OCI-LY3 (cell line): ENCODE measurements at regions not wholly inside any gene's neighbourhood (a gene's known extent, or its start where the extent isn't known, plus 50 kb on each side); places are given as distances from the start of the nearest gene placed in this dataset.

Experiments used
- H2AFZ ChIP-seq: fragments of 200-600, 300-600 bp; shearing (Covaris generic); 2 replicates; pipeline ENCODE4 v1.6.0; 2014; ENCODE audit warnings: antibody characterized with exemption, low read depth, low read length
- H3K27ac ChIP-seq: fragments of 200-600, 300-600 bp; sonication (generic); 2 replicates; pipeline ENCODE4 v1.5.1; 2014; ENCODE audit warnings: mild to moderate bottlenecking, low read length, moderate library complexity, mixed read lengths
- H3K27me3 ChIP-seq: fragments of 200-600, 300-600 bp; sonication (generic); 2 replicates; pipeline ENCODE4 v1.6.1; 2014; ENCODE audit warnings: low read depth, low read length, mixed read lengths
- H3K36me3 ChIP-seq: fragments of 200-600, 300-600 bp; sonication (generic); replicated peaks from 2 replicates; pipeline ENCODE3; 2014; ENCODE audit warnings: low read depth, low read length, mixed read lengths
- H3K4me1 ChIP-seq: fragments of 300-600, 200-600 bp; sonication (generic); 2 replicates; pipeline ENCODE4 v1.6.1; 2014; ENCODE audit warnings: low read length, mixed read lengths
- H3K4me2 ChIP-seq: fragments of 200-600, 300-600 bp; sonication (generic); 2 replicates; pipeline ENCODE4 v1.6.1; 2014; ENCODE audit warnings: low read length, mixed read lengths
- H3K4me3 ChIP-seq: fragments of 300-600, 200-600 bp; sonication (generic); 2 replicates; pipeline ENCODE4 v1.5.1; 2014; ENCODE audit warnings: antibody characterized with exemption, mild to moderate bottlenecking, low read length, moderate library complexity
- H3K79me2 ChIP-seq: fragments of 300-600, 200-600 bp; shearing (Covaris generic); 2 replicates; pipeline ENCODE4 v1.6.1; 2014; ENCODE audit warnings: mild to moderate bottlenecking, low read length, mixed read lengths
- H3K9ac ChIP-seq: fragments of 300-600, 200-600 bp; shearing (Covaris generic); 2 replicates; pipeline ENCODE4 v1.6.0; 2014; ENCODE audit warnings: mild to moderate bottlenecking, low read length, moderate library complexity
- H3K9me3 ChIP-seq: fragments of 200-600, 300-600 bp; shearing (Covaris generic); 2 replicates; pipeline ENCODE4 v1.6.1; 2014; ENCODE audit warnings: low read length, mixed read lengths; ENCODE audit not compliant: insufficient read depth
- H4K20me1 ChIP-seq: fragments of 200-600, 300-600 bp; sonication (generic); 2 replicates; pipeline ENCODE4 v1.6.1; 2016; ENCODE audit warnings: low read length, mixed read lengths; ENCODE audit not compliant: insufficient read depth
- EZH2phosphoT487 ChIP-seq: fragments of 200-600 bp; shearing (Covaris generic); IDR thresholded peaks from 2 replicates; pipeline ENCODE4 v1.6.1; 2018; ENCODE audit warnings: antibody characterized with exemption, mixed run types, low read depth
- TF ChIP-seq, protein P1 (sequence below): fragments of 200-600, 300-600 bp; sonication (generic); IDR thresholded peaks from 2 replicates; pipeline ENCODE4 v1.5.1; 2014; ENCODE audit warnings: antibody characterized with exemption, low read length, low read depth

DNA sequence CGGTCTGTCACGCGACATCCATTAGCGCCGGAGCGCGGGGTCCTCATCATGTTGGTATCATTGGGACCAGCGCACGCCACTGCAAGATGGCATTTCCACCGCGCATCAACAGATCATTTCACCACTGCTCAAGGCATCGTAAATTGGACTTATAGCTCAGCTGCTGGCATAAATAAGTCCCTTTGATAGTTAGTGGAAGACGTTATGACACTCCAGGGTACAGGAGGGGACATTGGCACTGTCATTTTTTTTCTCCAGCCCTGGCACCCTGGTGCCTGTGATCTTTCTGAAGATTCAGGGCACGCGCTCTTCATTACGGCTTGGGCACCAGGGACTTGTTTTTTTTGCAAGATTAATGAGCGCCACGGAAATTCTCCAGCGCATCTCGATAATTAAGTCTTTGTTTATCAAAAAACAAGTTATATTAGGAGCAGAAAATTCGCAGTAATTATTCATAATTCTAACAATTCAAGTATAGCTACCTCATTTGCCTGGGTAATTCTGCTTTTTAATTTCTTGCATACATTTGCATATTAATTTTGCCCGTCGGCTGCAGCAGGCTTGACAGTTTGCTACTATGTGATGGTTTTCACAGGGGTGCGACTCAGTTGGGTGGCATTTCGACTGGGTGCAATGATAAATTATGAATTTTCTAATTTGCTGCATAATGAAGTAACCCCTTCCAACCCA lies 167.7 kb downstream of the VRK1 start:
- Histone ChIP-seq H4K20me1 (no peaks in the 10 kb centered on the region), H3K27me3 (no peaks in the 10 kb centered on the region), H3K4me2 (no peak overlapping the region), H2AFZ (no peak overlapping the region), H3K9ac (no peak overlapping the region), H3K4me3 (no peak overlapping the region), H3K9me3 (peaks cover 4% of the 10 kb centered on the region; the same call in 1 of the 2 replicates), H3K36me3 (peaks cover 10% of the 10 kb centered on the region), H3K79me2 (no peaks in the 10 kb centered on the region), H3K27ac (no peak overlapping the region), H3K4me1 (peaks cover 12% of the 10 kb centered on the region)
- no peak for TF ChIP-seq EZH2phosphoT487
- TF ChIP-seq, protein P1, sequence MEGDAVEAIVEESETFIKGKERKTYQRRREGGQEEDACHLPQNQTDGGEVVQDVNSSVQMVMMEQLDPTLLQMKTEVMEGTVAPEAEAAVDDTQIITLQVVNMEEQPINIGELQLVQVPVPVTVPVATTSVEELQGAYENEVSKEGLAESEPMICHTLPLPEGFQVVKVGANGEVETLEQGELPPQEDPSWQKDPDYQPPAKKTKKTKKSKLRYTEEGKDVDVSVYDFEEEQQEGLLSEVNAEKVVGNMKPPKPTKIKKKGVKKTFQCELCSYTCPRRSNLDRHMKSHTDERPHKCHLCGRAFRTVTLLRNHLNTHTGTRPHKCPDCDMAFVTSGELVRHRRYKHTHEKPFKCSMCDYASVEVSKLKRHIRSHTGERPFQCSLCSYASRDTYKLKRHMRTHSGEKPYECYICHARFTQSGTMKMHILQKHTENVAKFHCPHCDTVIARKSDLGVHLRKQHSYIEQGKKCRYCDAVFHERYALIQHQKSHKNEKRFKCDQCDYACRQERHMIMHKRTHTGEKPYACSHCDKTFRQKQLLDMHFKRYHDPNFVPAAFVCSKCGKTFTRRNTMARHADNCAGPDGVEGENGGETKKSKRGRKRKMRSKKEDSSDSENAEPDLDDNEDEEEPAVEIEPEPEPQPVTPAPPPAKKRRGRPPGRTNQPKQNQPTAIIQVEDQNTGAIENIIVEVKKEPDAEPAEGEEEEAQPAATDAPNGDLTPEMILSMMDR = no peak

DNA sequence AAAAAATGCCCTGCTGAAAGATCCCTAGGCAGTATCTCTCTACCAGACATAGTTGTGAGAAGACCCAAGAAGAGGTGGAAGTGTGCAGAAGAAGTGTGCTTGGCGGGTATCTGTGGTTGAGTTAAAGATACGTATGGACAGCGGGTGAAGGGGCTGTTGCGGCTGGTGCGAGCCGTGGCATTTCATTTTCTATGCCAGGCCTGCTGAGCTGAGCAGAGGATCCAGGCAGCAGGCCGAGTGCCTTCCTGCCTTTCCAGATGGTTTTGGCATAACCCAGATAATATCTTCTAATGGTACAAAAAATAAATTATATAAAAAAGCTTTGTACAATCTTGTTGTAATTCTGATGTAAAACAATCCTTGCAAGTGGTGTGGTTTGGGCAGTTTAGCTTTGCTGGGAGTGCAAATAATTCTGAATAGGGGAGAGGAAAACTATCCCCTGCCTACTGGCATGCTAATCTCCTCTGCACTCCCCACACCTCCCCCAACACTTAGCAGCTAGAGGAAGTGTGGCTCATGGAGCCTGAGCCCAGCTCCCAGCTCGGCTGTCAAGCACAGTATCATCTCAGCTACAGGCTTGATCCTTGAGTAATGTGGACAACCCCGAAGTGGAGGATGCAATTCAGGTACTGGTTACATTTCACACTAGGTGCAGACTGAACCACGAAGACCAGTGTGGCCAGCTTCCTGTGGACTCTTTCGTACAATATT lies 168.9 kb downstream of the VRK1 start:
- Histone ChIP-seq H3K27me3 (no peaks in the 10 kb centered on the region), H3K36me3 (peaks cover 5% of the 10 kb centered on the region), H3K4me2 (no peak overlapping the region), H4K20me1 (no peaks in the 10 kb centered on the region), H3K4me3 (no peak overlapping the region), H3K27ac (no peak overlapping the region), H3K79me2 (no peaks in the 10 kb centered on the region), H2AFZ (no peak overlapping the region), H3K9ac (no peak overlapping the region), H3K9me3 (peaks cover 4% of the 10 kb centered on the region; the same call in 1 of the 2 replicates), H3K4me1 (peaks cover 12% of the 10 kb centered on the region)
- TF ChIP-seq EZH2phosphoT487 = no peak
- TF ChIP-seq, protein P1 = no peak

DNA sequence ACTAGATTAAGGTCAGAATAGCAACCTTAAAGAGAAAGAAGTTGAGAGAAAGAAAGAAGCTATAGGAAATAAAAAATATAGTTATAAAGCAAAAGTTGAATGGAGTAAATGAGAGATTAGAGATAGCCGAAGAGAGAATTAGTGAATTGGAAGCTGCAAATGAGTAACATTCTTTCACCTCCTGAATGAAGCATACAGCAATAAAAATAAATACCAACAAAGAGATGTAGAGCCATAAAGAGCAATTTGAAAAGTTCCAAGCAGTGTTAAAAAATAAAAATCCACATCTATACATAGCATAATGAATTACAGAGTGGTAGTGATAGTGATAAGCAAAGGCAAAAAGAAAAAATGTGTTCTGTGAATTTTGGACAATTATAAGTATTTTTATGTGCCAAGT lies 177.9 kb downstream of the VRK1 start:
- no peaks in the 10 kb centered on the region for H3K4me1 ChIP-seq
- H3K4me3 ChIP-seq = no peak overlapping the region
- H2AFZ ChIP-seq = no peak overlapping the region
- no peak overlapping the region for H3K27ac ChIP-seq
- no peaks in the 10 kb centered on the region for H3K27me3 ChIP-seq
- no peak overlapping the region for H3K9ac ChIP-seq
- H3K36me3 ChIP-seq = peaks cover 9% of the 10 kb centered on the region
- H4K20me1 ChIP-seq = no peaks in the 10 kb centered on the region
- H3K79me2 ChIP-seq = no peaks in the 10 kb centered on the region
- H3K4me2 ChIP-seq = no peak overlapping the region
- peaks cover 6% of the 10 kb centered on the region; the same call in 1 of the 2 replicates for H3K9me3 ChIP-seq
- TF ChIP-seq, protein P1 = no peak
- TF ChIP-seq EZH2phosphoT487 = no peak

DNA sequence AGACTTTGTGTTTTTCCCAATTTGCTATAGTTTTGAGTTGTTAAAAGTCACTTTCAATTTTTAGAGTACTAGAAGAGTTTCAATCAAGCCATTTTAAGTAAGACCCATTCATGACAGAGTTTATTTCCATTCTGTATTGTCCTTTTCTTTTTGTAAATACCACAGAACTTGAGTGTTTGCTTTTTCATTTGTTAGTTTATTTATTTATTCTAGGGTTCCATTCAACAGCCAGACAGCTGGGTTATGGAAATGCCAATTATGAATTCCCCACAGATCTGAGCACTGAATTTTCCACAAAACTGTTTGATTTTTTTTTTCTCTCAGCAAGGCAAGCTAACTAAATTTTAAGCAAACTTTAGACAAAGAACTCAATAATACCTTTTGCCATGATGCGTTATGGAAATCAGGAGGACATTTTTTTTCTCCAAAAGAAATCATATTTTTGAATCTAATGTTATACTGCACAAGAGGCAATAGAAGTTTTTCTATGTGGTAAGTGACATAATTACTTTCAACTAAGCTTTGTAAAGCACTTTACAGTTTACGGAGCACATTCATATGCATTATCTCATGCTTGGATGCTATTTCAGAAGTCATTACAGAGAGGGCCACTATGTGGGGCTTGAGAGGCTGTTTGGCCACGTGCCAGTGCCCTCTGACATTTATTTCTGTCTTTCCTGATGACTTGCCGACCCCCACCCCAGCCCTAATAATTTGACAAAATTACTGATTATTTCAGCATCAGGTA lies 181.5 kb downstream of the VRK1 start:
- Histone ChIP-seq H3K36me3 (peaks cover 8% of the 10 kb centered on the region), H3K9me3 (peaks cover 4% of the 10 kb centered on the region; the same call in 1 of the 2 replicates), H2AFZ (no peak overlapping the region), H3K4me1 (no peaks in the 10 kb centered on the region), H3K4me2 (no peak overlapping the region), H3K27ac (no peak overlapping the region), H3K27me3 (no peaks in the 10 kb centered on the region), H3K4me3 (no peak overlapping the region), H4K20me1 (no peaks in the 10 kb centered on the region), H3K79me2 (no peaks in the 10 kb centered on the region), H3K9ac (no peak overlapping the region)
- TF ChIP-seq, protein P1 = no peak
- no peak for TF ChIP-seq EZH2phosphoT487
